ENCODE measurements at regions not wholly inside any gene's neighbourhood (a gene's known extent, or its start where the extent isn't known, plus 50 kb on each side); places are given as distances from the start of the nearest gene placed in this dataset.

DNA sequence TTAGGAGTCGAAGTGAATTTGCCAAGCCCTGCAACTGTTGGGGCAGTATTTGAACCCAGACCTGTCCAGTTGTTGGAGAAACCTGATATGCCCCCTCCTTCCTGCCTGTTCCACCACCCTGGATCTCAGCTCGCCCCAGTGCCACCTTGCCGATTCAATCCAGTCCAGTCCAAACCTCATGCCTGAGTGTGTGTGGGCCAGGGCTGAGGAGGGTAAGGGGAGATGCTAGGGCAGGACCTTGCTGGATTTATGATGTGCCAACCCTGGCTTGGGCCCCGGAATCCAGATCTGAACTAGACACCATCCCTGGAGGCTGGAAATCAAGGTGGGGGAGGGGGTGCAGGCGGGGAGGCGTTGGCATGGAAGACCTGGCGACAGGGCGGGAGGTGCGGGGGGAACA lies 98.9 kb upstream of the WNT4 start:
- Histone ChIP-seq H3K9ac (replicated peaks in 1 of 4; ENCODE audit: extremely low read depth in 1 of 4, low read depth in 3 of 4, low read length in 3 of 4) (no peak overlapping the region), H3K23ac (ENCODE audit: insufficient read length) (no peak overlapping the region), H3K18ac (ENCODE audit: extremely low read depth, low read length) (no peak overlapping the region), H3K4me1 (replicated peaks in 1 of 4; ENCODE audit: control insufficient read depth in 3 of 4, insufficient read depth in 4 of 4, low read length in 3 of 4) (peaks cover 0 to 14% (median 10%) of the 10 kb centered on the region in 4 experiments; a peak in 6 of 7 replicates), H3K23me2 (ENCODE audit: low read depth, low read length) (no peaks in the 10 kb centered on the region), H3K9me3 (ENCODE audit: insufficient read depth in 2 of 2, low read depth in 1 of 2, low read length in 1 of 2) (no peaks in the 10 kb centered on the region), H2AK5ac (ENCODE audit: low read depth, low read length) (no peak overlapping the region), H2BK12ac (ENCODE audit: low read depth, low read length) (no peak overlapping the region), H2BK120ac (replicated peaks; ENCODE audit: low read depth, low read length) (no peak overlapping the region), H3K4ac (replicated peaks; ENCODE audit: insufficient read length, low read depth, low read length) (no peak overlapping the region), H3K14ac (ENCODE audit: insufficient read length) (no peak overlapping the region), H4K5ac (ENCODE audit: insufficient read length, low read depth, low read length) (no peak overlapping the region), H2BK20ac (ENCODE audit: low read length) (no peak overlapping the region), H2AFZ (ENCODE audit: low read length) (no peak overlapping the region), H3K27me3 (replicated peaks in 1 of 4; ENCODE audit: control insufficient read depth in 3 of 4, extremely low read depth in 1 of 4, insufficient read depth in 3 of 4, low read length in 3 of 4) (no peaks in the 10 kb centered on the region; a peak in 1 of 7 replicates), H3K27ac (ENCODE audit: low read depth, low read length) (no peak overlapping the region), H2BK5ac (ENCODE audit: low read depth, low read length) (no peak overlapping the region), H3K79me1 (ENCODE audit: low read depth, low read length) (no peaks in the 10 kb centered on the region), H3K79me2 (ENCODE audit: control insufficient read depth in 1 of 2, insufficient read depth in 2 of 2, low read length in 2 of 2) (no peaks in the 10 kb centered on the region), H4K8ac (ENCODE audit: extremely low read depth, insufficient read depth, low read length) (no peak overlapping the region), H4K20me1 (replicated peaks in 1 of 2; ENCODE audit: control insufficient read depth in 1 of 2, insufficient read depth in 2 of 2, low read length in 2 of 2) (no peaks in the 10 kb centered on the region), H3K4me3 (ENCODE audit: extremely low read depth in 1 of 4, insufficient read depth in 2 of 4, low read depth in 3 of 4, low read length in 4 of 4) (no peak overlapping the region), H3K4me2 (ENCODE audit: insufficient read depth in 1 of 2, low read depth in 2 of 2, low read length in 2 of 2) (no peak overlapping the region), H4K91ac (replicated peaks; ENCODE audit: insufficient read length, low read length) (no peak overlapping the region), H3K36me3 (ENCODE audit: control insufficient read depth in 2 of 4, insufficient read depth in 4 of 4, low read length in 3 of 4) (no peaks in the 10 kb centered on the region), H2BK15ac (ENCODE audit: low read length) (no peak overlapping the region), H3K56ac (replicated peaks; ENCODE audit: insufficient read length, low read depth, low read length) (no peak overlapping the region)
- POLR2A ChIA-PET (ENCODE audit: partially characterized antibody): no interaction called here
- DNase-seq (ENCODE audit: low read depth in 1 of 2, low spot score in 2 of 2) (no peak), FAIRE-seq (no peak)
- 89% methylated on average over 5 of the region's 9 CpGs; no CpG with 5 or more reads in 1 of the 2 experiments for WGBS, 2 experiments (ENCODE audit: extremely low coverage in 1 of 2, insufficient coverage in 1 of 2, insufficient read length in 1 of 2, insufficient replicate concordance in 2 of 2, low coverage in 1 of 2, low lambda C conversion rate in 2 of 2, missing lambda C conversion rate in 1 of 2)
- CTCF ChIA-PET (ENCODE audit: partially characterized antibody): interaction anchor here (1.1 to 3.3 kb wide), 3 partner anchors 33 to 174 kb away, joined by 3 to 17 read pairs (median 5); no protein-coding TSS in a partner anchor
- TF ChIP-seq SRF (IDR thresholded peaks at IDR 0.05; ENCODE audit: low read depth, low read length) (no peak), GABPA (IDR thresholded peaks at IDR 0.05; ENCODE audit: borderline replicate concordance, insufficient read depth, low read length) (no peak), TBP (IDR thresholded peaks at IDR 0.05; ENCODE audit: low read depth, low read length) (no peak), SP4 (IDR thresholded peaks at IDR 0.05; ENCODE audit: low read length) (no peak), JUND (IDR thresholded peaks at IDR 0.05; ENCODE audit: low read length) (no peak), CEBPB (IDR thresholded peaks at IDR 0.05; ENCODE audit: low read depth, low read length) (no peak)

All from H1 (cell line).